GM19372 (cell line): ENCODE measurements at regions not wholly inside any gene's neighbourhood (a gene's known extent, or its start where the extent isn't known, plus 50 kb on each side); places are given as distances from the start of the nearest gene placed in this dataset.
"Not testable (repeated sequence)": the region's sequence is repeated elsewhere in the genome, so short reads cannot be mapped to it uniquely, and the experiment has no call there.

Experiments
- ATAC-seq: cut with Tn5 transposase; IDR thresholded peaks from one replicate; pipeline ENCODE4 v1.9.1; 2021; ENCODE audit warnings: mild to moderate bottlenecking, low read depth, moderate library complexity; ENCODE audit not compliant: unreplicated experiment

DNA sequence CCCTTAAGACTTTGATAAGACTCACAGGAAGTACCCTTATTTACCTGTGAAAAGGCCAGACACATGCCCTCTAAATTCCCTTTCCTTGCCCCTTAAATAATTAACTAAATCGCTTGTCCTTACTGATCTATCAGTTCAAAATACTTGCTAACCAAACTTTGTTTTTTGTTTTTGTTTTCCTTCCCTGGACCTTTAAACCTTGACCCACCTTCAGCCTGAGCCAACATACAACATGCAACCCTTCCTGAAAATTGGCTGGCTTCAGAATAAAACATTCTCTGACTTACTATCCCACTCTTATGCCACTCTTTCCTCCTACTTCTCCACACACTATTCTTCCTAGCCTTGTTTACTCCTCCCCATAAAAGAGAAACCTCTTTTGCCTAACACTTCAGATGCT lies 448.1 kb upstream of the TRAM1L1 start:
- no peak for ATAC-seq

DNA sequence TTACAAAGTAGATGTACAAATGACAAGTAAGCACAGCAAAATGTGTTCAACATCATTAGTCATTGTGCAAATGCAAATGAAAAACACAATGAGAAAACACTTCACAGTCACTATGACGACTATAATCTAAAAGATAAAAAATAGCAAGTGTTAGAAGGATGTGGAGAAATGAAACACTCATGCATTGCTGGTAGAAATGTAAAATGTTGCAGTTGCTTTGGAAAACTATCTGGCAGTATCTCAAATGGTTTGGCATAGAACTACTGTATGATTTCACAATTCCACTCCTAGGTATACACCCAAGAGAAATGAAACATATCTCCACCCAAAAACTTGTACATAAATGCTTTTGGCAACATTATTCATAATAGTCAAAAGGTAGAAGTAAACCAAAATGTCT lies 459.7 kb upstream of the TRAM1L1 start:
- ATAC-seq: no peak

DNA sequence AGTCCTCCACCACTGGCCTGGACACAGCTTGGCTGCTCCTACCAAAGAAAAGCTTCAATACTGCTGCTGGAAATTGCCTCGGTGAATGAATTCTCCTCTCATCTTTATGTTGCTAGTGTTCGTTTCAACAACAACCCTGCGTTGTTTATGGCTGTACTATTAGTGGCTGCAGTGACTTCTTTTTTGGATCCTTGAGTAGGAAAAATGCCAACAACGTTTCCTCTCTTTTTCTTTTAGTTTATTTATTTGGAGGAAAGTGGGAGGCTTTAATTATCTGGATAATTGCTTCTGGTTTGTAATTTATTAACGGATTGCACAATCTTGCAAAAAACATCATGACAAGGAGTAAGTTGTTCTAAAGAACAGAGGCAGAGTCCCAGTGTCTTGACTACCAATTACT lies 464.1 kb upstream of the TRAM1L1 start:
- ATAC-seq: no peak

DNA sequence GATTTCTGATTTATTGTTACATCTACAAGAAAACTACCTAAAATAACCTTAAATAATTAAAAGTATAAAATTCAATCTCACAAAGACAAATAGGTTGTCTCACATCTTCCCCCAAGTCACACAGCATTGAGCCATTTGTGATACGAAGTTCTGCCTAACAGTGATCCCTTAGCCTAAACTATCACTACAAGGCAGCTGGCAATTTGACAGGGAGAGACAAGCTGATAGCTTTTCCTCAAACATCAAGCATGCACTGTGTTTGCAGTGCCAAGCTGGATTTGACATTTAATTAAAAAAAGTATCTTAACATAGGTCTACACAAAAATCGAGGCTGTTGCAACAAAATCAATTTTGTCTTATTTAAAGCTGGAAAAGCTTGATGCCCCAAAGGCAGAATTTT lies 464.7 kb upstream of the TRAM1L1 start:
- no peak for ATAC-seq

DNA sequence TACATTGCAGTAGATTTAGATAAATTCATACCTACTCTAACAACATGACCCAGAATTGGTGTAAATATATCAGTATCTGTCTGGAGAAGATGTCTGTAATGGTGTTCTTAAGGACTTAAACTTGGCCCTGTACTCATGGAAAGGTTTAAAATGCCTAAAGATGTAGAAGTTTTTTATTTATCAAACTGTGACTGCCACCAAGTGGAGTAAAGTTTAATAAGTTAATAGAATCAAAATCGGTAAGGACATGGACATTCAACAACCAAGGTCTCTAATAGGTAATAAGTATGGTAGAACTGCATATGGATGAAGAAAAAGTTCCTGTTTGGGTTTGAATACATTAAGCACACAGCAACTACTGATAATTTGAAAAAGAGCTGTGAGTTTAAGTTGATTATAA lies 474.0 kb upstream of the NDST3 start:
- no peak for ATAC-seq

DNA sequence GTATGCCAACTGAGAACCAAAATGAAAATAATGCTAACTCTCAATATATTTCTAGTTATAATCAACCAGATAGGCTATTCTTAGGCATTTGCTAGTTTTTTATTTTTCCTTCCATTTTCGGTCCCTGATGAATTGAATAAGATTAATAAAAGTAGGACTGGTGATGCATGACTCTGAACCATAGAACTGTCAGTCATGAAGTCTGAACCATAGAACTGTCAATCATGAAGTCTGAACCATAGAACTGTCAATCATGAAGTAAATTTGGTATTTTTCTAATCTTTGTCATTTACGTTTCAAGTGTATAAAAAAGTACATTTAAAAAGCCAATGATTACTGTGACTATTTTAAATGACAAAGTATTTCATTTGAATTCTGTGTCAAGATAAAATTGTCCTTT lies 460.2 kb upstream of the NDST3 start:
- no peak for ATAC-seq

DNA sequence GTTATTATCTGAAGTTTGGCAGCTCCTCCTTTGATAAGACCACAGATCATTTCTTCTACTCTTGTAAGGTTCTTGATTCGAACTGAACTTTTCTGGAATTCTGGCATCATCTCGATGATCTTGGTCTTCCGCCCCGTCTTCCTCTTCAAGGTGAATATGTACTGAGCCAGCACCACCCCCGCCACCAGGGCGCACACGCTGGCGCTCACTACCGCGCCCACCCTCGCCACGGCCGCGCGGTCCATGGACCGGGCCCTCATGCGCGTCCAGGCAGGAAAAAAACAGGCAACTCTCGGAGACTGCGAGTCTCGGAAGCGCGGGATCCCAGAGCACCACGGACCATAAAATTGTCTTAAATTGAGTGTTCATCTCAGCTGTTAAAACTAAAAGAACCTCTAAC lies 458.4 kb upstream of the NDST3 start:
- no peak for ATAC-seq

DNA sequence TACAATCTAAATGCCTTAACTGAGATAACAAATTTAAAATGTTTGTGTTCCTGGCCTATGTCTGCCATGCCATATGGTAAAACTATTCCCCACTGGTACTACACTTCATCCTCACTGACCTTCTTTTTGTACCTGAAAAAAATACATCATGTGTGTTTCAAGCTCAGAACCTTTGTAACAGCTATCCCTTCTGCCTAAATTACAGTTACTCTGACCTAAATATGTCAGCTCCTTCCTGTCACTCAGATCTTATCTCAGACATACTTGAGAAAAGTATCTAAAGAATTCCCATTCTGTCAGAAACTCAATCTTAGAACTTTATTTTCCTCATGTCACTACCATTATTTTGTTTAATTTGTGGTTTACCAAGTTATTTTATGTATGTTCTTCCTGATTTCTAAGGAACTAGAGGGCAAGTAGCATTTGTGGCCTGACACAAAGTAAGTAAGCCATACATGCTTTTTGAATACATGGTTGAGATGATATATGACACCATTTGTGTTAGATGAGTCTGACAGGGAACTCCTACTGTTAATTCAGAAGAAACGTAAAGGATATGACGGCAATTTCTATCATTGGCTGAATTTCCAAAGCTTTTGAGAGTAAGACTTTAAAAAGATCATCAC lies 456.5 kb upstream of the NDST3 start:
- no peak for ATAC-seq

DNA sequence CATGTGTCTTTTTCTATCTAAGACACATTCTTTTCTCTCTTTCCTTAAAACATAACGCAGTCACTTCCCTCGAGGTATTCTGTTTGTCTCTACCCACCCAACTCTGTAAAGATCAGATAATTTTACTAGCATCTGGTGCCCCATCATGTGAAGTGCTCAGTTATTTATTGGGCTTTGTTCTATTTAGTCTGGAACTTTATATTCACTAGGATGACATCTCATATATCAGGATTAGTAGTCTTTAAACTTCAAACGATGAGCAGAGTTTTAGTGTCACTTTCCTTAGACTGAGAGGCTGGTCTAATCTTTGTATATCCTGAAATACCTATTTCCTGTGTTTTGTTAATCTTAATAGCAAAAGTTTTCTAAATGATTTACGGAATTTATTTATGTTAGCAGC lies 445.5 kb upstream of the NDST3 start:
- ATAC-seq: no peak

DNA sequence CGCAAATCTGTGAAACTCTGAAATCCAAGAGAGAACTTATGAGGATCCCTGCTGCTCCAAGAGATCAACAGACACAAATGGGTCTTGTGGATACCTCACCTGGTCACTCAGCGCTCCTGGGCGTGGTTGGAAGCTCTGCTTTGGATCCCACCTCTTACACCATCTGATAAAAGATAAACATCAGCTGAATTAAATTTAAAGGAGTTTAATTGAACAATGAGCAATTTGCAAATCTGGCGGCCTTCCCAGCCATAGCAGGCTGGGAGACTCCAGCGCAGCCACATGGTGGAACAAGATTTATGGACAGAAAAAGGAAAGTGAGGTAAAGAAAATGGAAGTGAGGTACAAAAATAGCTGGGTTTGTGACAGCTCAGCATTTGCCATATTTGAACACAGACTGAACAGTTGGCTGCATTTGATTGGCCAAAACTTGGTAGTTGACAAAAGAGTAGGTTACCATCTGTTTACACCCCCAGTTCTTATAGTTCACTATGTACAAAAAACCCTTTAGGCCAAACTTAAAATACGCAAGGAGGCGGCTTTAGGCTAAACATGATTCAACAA lies 437.3 kb upstream of the NDST3 start:
- ATAC-seq: no peak

DNA sequence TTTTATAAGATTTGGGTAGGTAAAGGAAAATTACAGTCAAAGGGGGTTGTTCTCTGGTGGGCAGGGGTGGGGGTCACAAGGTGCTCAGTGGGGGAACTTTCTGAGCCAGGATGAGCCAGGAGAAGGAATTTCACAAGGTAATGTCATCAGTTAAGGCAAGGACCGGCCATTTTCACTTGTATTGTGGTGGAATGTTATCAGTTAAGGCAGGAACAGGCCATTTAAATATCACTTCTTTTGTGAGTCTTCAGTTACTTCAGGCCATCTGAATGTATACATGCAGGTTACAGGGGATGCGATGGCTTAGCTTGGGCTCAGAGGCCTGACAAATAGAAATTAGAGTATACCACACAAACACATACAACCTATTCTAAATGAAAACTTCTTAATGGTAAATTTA lies 434.9 kb upstream of the NDST3 start:
- not testable (repeated sequence) for ATAC-seq

DNA sequence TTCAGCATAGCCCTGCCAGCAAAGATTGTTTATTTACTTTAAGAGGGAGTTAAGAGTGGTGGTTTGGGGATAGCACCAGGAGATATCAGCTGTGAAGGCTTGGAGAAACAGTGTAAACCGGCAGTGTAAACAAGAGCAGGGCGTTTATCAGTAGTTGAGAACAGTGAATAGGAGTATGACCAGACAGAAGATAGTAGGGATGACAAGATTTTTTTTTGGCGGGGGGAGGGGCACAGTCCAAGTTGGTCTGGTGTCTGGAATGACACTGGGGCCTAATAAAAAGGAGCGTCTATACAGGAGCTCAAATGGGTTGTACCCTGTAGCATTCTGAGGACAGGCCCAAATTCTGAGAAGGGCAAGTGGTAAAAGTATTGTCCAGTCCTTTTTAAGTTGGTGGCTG lies 433.4 kb upstream of the NDST3 start:
- ATAC-seq: not testable (repeated sequence)

DNA sequence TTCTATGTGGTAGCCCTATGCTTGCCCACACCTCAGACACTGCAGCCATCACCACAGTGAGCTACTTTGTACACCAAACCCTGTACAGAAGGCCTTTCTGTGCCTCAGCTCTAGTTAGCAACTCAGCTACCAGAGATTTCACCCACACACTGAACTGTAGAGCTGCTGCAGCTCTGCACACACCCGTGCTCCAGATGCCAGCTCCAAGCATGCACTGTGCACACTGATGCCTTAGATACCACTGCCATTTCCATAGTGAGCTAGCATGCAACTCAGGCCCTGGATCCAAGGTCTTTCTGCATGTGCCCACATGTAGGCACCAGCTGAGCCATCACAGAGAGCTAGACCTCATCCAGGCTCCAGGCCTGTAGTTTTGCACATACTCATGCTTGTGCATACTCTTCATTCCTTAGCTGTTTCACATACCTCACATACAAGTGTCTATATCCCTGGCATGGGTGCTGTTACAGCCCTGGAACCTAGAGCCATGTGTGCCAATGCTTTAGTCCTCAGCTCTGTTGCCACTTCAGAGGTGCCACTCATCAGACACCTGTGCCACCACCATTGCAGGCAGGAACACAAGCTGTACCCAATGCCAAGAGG lies 423.5 kb upstream of the NDST3 start:
- no peak for ATAC-seq

DNA sequence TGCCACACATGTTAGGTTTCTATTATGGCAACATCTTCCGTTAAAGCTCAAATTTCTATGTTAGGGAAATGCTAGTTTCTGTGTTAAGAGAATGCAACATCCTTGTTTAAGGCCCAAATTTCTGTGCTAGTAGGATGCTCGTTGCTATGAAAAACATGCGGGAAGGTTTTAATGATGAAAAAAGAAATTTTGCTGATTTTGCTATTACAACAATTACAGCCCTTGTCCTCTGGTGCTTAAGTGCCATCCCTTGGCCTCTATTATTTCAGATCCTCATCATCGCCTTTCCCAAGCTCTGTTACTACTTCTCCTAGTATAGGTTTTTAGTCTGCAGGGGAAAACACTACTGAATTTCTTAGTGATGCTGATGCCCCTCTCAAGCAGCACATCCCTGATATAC lies 412.6 kb upstream of the NDST3 start:
- no peak for ATAC-seq

DNA sequence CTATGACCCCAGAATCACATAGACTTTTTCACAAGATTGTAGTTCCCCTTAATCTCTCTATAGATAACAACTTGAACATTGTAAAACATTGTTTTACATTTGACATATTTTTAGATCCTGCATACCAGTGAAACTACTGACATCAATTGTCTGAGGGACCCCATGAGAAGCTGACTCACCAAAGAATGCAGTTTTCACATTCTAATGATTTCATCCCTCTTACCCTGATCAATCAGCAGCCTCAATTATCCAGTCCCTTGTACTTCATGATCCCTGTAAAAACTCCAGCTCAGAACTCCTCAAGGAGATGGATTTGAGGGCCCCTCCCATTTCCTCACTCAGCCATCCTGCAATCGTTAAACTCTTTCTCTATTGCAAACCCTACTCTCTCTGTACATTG lies 411.0 kb upstream of the NDST3 start:
- no peak for ATAC-seq

DNA sequence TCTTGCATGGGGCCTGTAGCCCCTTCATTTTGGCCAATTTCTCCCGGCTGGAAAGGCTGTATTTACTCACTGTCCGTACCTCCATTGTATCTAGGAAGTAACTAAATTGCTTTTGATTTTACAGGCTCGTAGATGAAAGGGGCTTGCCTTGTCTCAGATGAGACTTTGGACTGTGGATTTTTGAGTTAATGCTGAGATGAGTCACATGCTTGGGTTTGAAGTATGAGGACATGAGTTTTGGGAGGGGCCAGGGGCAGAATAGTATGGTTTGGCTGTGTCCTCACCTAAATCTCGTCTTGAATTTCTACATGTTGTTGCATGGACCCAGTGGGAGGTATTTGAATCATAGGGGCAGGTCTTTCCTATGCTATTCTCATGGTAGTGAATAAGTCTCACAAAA lies 407.6 kb upstream of the NDST3 start:
- no peak for ATAC-seq

DNA sequence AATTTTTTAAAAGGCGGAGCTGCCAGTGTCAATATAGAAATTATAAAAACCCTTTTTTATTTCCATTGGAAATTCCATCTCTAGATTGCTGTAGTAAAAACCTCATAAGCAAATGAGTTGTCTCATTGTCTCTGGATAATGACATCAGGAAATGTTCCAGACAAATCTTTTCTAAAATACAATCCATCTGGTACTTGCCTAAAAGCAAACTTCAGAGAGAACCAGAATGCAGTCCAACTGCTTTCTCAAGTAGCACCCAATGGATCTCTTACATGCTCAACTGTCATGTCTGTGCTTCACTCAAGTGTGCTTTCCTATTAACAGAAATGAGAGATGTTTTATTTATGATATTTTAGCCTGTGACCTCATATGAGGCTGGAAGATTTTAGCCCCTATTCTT lies 399.6 kb upstream of the NDST3 start:
- no peak for ATAC-seq

DNA sequence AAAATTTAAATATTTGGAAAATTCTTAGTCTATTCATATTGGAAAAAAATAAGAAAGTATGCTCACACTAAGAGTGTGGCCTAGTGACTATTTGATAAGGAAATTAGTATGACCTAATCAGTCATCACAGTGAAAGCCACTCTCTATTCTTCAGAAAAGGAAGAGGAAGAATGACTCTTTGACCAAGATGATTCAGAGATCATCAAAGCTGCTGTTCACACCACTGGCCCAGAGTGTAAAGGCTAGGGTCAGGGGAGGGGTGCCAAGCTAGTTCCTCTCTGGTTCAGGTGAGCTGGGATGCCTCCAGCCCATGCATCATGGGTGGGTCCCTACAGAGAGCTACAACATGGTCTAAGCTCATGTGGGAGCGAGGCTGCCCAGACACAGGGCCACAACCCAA lies 396.9 kb upstream of the NDST3 start:
- ATAC-seq: no peak

DNA sequence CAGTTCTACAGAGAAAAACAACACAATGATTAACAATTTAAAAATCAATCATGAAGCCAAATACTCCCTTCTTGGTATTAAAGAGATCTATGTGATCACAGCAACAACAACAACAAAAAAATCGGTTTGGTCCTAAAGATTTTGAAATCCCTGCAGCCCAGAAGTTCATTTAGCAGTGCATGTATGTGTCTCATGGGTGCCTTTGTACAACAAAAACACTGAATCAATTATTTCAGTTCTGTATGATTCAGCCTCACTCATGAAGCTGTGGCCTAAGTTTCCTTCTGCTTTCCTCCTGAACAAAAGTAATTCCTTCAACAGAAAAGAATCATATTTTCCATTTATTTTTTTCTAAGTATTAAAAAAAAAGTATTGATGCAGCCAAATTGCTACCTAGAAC lies 393.4 kb upstream of the NDST3 start:
- no peak for ATAC-seq

DNA sequence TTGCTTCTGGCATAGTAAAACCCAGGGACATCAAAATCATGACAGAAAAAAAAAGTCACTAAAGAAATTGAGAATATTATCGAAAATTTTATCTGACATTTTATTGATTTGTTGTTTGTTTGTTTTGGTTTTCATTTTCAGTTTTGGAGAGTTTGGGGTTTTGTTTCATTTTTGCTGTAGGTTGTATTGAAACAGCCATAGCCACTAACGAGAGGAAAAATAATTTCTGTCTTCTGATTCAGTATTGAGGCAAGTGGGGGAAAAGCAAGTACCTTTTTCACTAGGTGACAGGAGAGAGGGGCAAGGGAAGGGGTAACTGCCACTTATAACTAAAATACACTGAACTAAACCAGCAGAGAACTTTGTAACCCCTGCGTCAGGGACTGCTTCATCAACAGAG lies 392.8 kb upstream of the NDST3 start:
- no peak for ATAC-seq

DNA sequence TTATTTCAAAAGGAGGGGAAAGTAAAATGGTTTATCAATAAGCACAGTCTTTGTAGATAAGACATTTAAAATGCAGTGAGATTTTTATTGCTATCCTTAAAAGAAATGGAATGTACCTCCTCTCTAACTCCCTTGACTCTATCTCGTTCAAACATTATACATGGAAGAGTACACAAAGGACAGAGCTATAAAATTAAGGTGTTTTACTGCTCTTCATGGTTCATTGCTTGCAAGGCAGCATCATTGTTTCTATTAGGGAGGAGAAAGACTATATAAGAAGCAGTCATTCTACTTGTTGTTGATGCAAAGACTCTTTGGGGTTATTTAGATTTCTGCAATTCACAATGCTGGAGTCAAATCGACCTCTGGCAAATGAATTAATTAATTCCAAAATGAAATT lies 380.2 kb upstream of the NDST3 start:
- ATAC-seq: no peak

DNA sequence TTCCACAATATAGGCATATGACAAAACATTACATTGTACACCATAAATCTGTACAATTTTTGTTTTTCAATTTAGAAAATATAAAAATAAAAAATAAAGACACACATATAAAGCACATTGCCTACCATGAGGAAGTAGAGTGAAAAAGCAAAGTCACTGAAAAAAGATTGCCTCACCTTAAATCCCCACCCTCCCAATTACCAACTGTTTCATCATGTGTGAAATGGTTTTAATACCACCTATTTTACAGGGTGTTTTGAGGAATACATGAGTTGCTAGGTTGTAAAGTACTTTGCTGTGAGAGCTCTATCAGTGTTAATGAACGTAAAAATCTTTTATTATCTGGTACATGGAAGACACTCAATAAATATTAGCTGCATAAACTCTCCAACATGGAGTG lies 373.6 kb upstream of the NDST3 start:
- no peak for ATAC-seq
